ENCODE measurements at regions not wholly inside any gene's neighbourhood (a gene's known extent, or its start where the extent isn't known, plus 50 kb on each side); places are given as distances from the start of the nearest gene placed in this dataset.

- TF ChIP-seq CTCF (IDR thresholded peaks at IDR 0.05) (no peak), REST (IDR thresholded peaks at IDR 0.05; ENCODE audit: insufficient read depth in 1 of 2, low read depth in 2 of 2, low read length in 1 of 2) (no peak), SIN3A (IDR thresholded peaks at IDR 0.05; ENCODE audit: borderline replicate concordance, insufficient read depth, low read depth, low read length) (no peak)
Measured at GRCh38 chr14:21781543-21781942, 107.9 kb upstream of the OR4E1 start.
